Activated CD8-positive, alpha-beta memory T cell treated with anti-CD3 and anti-CD28 coated beads for 48 hours (primary cell): ENCODE measurements at regions not wholly inside any gene's neighbourhood (a gene's known extent, or its start where the extent isn't known, plus 50 kb on each side); places are given as distances from the start of the nearest gene placed in this dataset.

Experiments
- DNase-seq, 3 experiments: peaks; one replicate each; pipeline ENCODE4 v3.0.0-alpha.2; 2020; ENCODE audit warnings: low read depth in 2 of 3, low spot score in 2 of 3

DNA sequence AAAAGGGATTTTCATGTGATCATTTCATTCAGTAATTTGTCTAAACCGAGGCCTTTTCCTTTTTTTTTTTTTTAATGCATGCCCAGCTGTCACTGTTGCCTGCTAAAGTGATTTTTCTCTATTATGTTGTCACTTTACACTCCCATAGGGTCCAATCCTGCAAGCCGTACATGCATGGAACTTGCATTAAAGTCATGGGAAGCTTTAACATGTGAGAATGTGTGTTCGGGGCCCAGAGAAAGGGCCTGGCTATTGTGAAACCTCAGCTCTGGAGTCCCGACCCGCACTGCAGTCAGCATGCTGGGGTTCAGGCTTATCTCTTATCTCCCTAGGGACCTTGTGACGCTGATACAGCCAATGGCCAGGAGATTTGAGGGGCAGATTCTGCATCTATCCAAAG is 474.6 kb downstream of the SLC4A3 start:
- no peak for DNase-seq

DNA sequence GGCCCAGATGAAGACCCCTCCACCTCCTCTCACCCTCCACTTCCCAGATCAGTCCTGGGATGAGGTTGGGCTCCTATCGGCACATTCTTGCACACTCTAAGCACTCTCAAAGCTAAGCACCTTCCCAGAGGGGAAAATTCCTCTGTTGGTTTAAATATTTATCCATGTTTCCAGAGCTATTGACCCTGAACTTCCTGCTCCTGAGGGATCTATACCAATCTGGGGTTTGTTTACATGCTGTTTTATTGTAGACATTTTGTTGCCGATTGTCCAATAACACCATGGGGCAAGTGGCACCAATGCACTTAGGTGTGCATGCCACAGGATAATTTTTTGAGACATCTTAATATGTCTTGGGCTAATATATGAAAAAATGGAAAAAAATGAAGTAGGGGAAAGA is 476.2 kb downstream of the SLC4A3 start:
- no peak for DNase-seq

DNA sequence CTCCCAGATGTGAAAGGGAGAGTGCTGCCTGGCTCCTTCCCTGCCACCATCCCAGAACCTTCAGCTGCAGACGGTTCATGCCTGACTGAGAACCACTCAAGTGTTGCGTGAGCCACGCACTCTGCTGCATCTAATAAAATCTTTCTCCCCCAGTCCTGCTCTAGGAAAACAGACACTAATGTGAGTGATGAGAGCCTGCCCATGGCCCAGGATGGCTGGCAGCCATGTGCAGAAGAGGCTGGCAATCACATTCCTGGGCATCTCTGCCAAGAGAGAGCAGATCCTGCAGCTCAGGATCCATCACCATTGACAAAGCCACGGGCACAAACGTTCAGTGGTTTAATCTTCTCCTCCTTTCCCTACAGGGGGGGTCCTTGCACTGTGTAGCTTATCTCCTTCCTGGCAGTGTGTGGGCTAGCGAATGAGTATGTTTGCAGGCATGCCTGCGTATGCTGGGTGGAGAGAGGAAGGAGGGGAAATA is 477.5 kb downstream of the SLC4A3 start:
- no peak for DNase-seq

DNA sequence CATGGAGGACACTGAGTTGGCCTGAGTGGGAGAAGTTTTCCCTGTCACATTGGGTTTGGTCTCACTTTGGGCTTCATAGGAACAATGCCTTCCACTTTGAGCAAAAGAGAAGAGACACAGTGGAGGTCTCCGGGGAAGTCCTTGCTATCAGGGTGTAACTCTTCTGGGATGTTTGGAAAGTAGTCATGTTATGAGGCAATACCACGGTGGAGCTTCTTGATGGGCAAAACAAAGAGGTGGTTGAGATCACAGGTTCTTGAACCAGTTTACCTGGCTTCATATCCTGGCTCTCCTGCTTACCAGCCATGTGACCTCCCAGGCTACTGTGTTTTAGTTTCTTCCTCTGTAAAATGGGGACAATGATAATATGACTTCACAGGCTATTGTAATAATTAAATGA is 478.6 kb downstream of the SLC4A3 start:
- DNase-seq: no peak

DNA sequence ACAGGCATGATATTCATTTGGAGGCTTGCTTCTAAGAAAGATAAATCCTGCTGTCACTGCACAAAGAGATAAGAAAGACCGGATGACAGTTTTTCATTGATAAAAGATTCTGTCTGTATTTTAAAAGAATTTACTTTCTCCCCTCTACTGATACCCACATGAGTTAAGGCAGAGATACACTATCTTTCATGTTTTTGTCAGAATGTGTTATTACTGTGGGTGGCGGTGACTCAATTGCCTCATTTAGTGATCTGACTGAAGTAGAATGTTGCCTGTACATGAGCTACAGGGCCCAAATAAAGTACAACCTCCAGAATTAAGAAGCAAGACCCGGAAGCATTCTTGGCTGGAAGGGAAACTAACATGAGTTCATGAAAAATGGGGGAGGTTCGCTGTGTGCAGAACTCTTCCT is 480.0 kb downstream of the SLC4A3 start:
- no peak for DNase-seq

DNA sequence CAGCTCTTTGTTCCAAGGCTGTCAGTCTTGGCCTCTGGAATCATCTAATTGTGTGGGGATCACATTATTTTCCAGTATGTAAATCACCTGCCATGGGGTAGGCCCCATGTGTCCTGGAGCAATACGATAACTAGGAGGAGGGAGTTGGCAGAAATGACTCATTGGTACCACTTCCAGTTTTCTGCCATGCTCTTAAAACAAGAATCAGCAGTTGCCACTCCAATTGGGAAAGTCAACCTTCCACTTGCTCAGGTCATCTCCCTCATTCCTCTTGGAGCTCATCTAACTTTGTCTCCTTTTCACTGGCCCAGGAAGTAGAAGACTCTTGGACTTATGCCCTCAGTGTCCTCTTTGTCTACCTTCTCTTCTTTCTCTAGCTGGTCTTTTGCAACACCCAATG is 487.0 kb downstream of the SLC4A3 start:
- DNase-seq: no peak

DNA sequence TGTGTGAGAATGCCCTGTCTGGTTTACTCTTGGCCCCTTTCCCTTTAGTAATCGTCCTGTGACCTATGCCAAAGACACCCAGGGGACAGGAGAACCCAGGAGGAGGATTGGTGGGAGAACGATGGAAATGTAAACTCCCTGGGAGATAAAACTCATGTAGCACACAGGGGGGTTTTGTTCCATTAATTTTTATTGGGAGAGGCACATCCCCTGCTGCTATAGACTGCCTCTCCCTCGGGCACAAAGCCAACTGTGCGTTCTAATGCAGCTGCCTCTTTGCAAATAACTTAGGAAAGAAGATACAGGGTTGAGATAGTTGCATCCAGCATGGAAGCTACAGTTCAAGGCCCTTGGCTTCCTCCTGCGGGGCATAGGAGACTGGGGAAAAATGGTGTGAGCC is 489.6 kb downstream of the SLC4A3 start:
- DNase-seq: no peak

DNA sequence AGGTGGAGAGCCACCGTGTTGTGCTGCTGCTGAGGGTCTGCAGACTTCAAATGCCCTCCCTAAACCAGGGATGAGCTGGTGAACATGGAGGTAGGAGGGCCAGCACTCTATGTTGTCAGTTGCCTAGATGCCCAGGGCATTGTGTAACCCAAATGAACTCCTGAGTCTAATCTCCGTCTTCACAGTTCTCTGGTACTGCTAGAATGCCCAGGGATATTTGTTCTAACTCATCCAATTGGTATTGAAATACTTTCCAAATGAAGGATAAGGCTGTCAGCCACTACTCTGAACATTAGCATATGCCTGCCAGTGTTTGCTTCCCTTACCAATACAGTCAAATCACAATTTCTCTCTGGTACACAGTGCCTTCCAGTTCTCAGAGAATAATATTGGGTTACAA is 492.6 kb downstream of the SLC4A3 start:
- no peak for DNase-seq

DNA sequence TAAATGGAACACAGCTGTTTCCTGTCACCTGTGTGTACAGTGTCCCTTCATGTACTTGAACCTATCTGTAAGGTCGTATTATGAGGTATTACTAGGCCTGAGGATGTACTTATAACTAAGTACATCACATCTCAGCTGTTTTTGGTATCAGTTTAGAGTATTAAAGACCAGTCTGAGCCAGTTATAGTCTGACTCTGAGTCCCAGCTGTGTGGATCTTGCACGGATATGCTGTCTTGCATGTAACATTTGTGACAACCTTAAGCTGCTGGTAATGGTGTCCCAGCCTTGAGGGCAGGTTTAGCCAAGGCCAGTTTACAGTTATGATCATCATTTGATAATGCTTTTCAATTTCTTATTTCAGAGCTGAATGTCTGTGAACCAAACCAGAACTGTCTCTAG is 496.3 kb downstream of the SLC4A3 start:
- no peak for DNase-seq

DNA sequence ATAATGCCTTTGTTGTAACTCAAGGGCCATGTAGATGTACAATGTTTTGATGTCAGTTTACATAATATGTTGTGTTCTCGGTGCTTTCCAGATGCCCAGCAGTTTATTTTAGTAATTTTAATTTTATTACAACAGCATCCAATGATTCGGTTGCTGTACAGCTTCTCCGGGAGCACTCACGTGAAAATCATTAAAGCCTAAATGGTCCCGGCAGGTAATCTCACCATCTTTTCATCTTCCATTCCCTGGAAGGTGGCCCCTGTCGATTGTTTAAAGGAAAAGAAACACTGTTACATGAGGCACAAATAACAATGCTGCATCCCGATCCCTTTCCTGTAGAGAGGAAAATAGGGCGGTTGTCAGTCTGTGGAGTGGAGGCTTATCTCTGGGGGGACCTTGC is 498.1 kb downstream of the SLC4A3 start:
- DNase-seq: no peak

DNA sequence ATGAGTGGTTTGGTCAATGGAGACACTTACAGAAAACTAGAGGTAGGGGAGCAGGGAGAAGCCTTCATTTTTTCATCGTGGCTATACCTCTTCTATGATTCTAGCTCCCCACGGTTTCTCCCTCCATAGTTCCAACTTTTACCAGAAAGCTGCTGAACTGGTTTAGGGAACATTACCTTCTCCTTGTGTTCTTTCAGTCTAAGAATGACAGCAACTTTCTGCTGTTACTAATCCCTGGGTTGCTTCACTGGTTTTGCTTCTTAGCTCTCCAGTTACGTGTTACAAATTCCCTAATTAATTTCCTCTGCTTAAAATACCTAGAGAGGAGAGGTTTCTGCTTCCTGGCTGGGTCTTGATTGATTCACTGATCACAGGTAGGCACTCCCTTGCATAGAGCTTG is 499.9 kb downstream of the SLC4A3 start:
- no peak for DNase-seq

DNA sequence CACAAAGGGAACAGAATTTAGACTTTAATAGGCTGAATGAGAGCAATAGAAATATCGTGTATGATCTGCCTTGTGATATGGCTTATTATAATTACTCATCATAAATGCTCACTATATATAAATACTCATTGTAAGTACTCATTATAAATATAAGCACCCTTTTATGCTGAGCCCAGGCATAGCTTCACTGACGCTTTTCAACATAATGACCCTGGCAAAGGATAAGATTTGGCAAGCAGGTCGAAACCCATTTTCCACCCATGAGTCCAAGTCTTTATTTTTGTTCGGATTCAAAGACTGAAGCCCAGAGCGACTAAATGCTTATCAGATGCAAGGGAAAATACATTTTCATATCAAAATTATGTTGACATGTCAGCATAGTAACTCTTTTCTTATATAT is 500.4 kb downstream of the SLC4A3 start:
- DNase-seq: no peak

DNA sequence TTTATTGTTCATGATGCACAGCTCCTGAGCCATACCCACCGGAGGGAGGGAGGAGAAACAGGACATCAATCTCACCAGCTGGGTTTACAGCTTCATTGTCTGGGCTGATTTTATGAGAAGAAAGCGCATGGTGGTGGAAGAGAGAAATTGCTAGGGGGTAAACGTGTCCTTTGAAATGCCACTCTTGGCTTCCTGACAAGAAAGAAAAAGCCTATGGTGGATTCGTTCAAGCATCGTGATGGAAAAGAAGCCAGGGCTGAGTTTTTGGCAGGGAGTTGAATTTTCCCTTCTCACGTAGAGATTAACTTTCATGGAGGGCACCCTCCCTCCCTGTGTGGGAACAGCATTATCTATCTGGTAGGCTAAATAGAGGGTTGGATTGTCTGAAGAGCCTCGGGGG is 502.0 kb downstream of the SLC4A3 start:
- no peak for DNase-seq

DNA sequence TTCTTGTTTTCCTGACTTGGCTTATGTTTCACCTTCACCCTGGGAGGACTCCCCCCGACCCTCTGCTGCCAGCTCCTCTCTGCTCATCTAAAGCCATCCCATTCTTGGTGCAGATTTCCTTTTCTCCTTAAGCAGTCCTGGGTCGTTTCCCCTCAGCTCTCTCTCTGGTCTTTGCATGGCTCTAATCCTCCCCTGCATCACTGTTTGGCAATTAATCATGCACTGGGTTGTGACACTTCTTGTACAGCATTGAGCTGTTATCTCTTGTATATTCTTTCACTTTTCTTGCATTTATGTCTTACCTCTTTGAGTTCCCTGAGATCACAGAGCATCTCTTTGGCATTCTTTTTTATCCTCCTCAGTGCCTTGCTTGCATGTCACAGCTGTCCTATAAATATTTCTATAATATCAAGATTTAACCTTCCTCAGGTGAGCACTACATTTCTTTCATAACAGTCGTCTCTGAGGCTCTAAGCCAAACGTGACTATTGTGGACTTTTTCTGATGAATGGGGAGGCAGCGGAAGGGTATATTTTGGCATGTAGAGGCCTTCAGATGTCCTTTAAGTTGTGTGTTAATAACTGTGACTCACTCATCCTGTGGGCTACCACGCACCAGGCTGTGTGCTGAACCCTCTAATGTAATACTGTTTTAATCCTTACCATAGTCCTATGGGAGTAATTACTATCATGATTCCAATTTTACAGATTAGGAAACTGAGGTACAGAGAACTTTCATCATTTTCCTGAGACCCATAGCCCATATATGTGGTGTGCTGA is 507.5 kb downstream of the SLC4A3 start:
- DNase-seq: no peak

DNA sequence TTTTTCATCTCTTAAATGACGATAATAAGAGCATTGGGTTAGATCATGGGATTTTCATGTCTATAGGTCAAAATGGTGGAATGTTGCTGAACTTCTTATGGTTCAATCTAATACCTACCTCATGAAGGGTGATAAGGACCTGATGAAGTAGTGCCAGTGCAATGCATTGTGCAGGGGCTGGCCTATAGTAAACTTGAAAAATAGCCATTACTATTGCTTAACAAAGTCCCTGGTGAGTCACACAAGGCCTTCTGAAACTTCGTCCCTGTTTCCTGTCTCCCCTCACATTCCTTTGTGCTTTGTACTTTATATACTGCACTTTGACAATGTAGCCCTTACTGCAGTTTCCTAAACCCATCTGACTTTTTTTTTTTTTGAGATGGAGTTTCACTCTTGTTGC is 515.9 kb downstream of the SLC4A3 start:
- DNase-seq: no peak

DNA sequence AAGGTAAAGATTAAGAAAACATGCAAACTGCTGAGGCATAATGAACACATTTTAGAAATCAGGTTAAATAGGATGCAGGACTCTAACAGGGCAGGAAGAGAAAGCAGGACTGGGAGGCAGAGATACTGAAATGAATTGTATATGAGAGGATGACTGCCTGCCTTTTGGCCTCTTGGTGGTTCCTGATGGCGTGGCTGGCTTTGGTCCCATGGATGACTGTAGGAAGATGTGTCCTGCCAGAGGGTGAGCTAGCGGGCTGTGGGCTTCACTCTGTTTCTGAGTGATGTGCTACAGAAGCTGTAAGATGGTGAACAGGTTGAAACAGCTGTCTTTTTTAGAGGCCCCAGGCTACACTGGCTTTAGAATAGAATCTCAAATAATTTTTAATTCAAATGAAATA is 517.0 kb downstream of the SLC4A3 start:
- no peak for DNase-seq

DNA sequence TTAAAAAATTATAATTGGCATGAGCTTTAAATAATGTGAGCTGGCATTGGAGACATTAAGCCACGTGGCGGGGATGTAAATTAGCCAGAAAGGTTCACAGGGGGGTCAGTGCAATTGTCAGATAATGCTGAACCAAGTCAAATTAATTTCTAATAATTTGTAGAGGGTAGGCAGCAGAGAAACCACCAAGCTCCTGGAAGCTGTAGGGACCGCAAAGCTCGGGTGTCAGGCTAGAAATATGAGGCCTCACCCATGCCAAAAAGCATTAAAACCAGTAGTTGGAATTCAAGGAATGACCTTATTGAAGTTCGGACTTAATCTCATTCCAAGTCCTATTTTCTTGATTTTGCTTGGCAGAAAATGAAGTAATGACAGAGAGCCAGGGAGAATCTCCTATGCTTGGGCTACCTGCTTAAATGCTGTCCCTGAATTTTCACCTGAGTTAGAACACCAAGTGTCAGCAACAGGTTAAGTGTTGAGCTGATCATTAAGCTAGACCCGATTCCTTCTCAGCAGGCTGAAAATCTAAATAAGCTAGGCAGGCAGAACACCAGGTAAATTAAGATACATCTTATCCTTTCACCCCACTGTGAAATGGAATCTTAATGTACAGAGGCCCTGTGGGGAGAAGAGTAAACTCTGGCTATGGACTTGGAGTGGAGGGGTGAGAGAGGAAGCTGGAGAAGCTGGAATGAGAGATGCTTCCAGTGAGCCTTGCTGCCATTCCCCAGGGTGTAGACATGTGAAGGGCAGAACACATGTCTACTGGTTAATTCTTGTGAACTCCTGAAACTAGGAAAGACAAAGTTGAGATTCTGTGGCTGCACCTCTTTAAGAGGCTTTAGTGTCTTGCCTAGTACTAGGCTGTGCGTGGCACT is 520.0 kb downstream of the SLC4A3 start:
- DNase-seq: no peak

DNA sequence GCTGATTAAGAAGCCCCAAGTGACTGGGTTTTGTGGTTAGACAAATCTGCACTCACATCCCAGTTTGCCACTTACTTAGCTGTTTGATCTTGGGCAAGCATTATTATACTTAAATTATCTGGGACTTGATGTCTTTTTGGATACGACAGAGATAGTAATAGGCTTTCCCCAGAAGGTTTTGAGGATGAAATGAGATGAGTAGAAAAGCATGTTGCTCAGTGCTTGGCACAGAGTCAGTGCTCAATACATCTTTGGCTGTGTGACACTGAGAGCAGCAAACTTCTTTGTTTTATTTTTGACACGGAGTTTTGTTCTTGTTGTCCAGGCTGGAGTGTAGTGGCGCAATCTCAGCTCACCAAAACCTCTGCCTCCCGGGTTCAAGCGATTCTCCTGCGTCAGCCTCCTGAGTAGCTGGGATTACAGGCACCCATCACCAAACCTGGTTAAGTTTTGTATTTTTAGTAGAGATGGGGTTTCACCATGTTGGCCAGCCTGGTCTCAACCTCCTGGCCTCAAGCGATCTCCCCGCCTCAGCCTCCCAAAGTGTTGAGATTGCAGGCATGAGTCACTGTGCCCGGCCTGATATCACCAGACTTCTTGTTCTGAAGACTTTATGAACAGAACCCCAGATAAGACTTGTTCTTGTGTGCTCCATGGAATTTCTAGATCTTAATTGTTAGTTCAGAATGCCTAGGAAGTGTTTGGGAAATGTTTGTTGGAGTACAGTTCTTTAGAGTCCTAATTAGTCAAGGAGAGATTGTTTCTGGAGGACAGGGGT is 521.2 kb downstream of the SLC4A3 start:
- no peak for DNase-seq

DNA sequence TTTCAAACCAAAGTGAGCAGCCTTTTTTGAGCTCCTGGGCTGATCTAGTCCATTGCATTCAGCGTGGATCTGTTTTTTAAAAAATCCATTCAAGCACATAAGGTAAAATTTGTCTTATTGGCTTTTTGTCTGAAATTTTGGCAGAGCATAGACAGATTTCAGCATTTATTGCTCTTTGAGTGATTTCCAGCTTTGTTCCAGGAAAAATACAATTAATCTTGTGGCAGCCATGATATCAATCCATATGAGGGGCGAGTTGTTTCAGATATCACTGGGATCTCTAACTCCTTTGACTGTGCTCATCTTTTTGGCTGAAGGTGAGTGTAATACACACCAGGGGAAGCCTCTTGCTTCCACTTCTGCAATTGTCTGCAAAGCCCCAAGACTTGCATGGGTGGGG is 523.9 kb downstream of the SLC4A3 start:
- no peak for DNase-seq

DNA sequence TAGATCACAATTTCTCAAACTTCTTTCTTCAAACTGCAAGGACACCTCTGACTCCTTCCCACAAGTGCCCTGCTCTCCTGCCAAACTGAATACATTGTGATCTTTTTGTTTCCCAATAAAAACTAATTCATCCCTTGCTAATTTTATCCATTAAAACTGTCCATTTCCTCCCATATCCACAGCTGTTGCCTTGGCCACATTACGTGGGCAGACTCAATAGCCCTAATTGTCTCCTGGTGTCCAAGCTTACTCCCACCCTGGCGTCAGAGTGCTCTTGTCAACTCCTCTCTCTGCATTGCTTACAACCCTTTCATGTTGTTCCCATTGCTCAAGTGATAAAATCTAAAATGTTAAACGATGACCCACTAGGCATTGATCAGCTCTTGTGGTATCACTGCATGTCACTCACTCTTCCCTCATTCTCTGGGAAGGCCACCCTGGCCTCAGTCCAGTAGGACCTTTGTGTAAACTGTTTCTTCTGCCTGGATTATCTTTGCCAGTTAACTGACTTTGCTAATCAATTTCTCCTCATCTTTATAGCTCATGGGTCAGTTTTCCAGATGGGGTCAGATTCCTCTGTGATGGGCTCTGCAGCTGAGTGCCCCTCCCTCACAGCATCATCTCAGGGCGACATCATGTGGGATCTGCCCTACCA is 525.0 kb downstream of the SLC4A3 start:
- no peak for DNase-seq

DNA sequence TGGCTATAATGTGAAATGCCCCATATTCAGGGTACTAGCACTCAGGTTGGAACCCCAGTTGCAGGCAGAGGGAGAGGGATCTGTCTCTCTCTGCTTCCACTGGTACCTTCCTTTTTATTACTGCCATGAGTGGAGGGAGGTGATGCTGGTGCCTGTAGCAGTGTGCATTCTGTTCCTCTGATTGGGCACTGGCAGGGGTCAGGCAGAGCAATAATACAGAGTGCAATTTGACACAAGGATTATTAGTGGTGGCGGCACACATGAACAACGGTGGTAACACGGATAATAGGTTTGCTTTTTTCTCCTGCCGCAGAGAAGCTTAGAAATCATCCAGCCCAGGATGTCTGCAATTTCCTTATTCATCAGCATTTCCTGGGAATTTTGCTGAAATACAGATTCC is 525.7 kb downstream of the SLC4A3 start:
- DNase-seq: no peak
